SW480 (cell line): ENCODE measurements at regions not wholly inside any gene's neighbourhood (a gene's known extent, or its start where the extent isn't known, plus 50 kb on each side); places are given as distances from the start of the nearest gene placed in this dataset.
"Not testable (repeated sequence)": the region's sequence is repeated elsewhere in the genome, so short reads cannot be mapped to it uniquely, and the experiment has no call there.

ENCODE experiments used
- DNase-seq: peaks from one replicate; pipeline ENCODE4 v3.0.0-alpha.2; 2016; ENCODE audit warnings: low spot score

- DNase-seq = no peak
Observed at GRCh38 chr20:48230216-48230615, 444.9 kb upstream of the SULF2 start.

GRCh38 chr20:48227381-48227780 lies 442.1 kb upstream of the SULF2 start:
- no peak for DNase-seq

- no peak for DNase-seq
Observed at GRCh38 chr20:48226642-48227041, 441.4 kb upstream of the SULF2 start.

GRCh38 chr20:48224533-48225050 lies 439.3 kb upstream of the SULF2 start:
- no peak for DNase-seq

- DNase-seq = no peak
Observed at GRCh38 chr20:48223715-48224114, 438.4 kb upstream of the SULF2 start.

GRCh38 chr20:48222595-48223180 lies 437.4 kb upstream of the SULF2 start:
- no peak for DNase-seq

- DNase-seq = no peak
Observed at GRCh38 chr20:48220033-48220633, 434.9 kb upstream of the SULF2 start.

- no peak for DNase-seq
Observed at GRCh38 chr20:48219306-48219705, 434.0 kb upstream of the SULF2 start.

GRCh38 chr20:48217190-48217589 lies 431.9 kb upstream of the SULF2 start:
- no peak for DNase-seq

- peak; percentile 22 for DNase-seq
Observed at GRCh38 chr20:48215536-48215935, 430.3 kb upstream of the SULF2 start.

GRCh38 chr20:48214601-48215000 lies 429.3 kb upstream of the SULF2 start:
- DNase-seq = no peak

- not testable (repeated sequence) for DNase-seq
Observed at GRCh38 chr20:48213635-48214034, 428.4 kb upstream of the SULF2 start.

GRCh38 chr20:48212806-48213509 lies 427.7 kb upstream of the SULF2 start:
- DNase-seq = no peak

GRCh38 chr20:48211847-48212246 lies 426.6 kb upstream of the SULF2 start:
- DNase-seq = no peak

GRCh38 chr20:48211238-48211637 lies 426.0 kb upstream of the SULF2 start:
- no peak for DNase-seq

GRCh38 chr20:48210111-48211027 lies 425.1 kb upstream of the SULF2 start:
- peak; percentile 58 for DNase-seq

GRCh38 chr20:48209102-48209501 lies 423.8 kb upstream of the SULF2 start:
- DNase-seq = no peak

- DNase-seq = no peak
Observed at GRCh38 chr20:48208176-48208575, 422.9 kb upstream of the SULF2 start.

- DNase-seq = no peak
Observed at GRCh38 chr20:48207505-48207904, 422.2 kb upstream of the SULF2 start.

- DNase-seq = no peak
Observed at GRCh38 chr20:48205786-48206185, 420.5 kb upstream of the SULF2 start.

GRCh38 chr20:48205281-48205782 lies 420.1 kb upstream of the SULF2 start:
- no peak for DNase-seq

- no peak for DNase-seq
Observed at GRCh38 chr20:48204499-48204898, 419.2 kb upstream of the SULF2 start.
